ENCODE measurements at regions not wholly inside any gene's neighbourhood (a gene's known extent, or its start where the extent isn't known, plus 50 kb on each side); places are given as distances from the start of the nearest gene placed in this dataset.

- TF ChIP-seq ZBTB7A (tag by site-specific recombination; IDR thresholded peaks at IDR 0.05; ENCODE audit: low read depth) (no peak), ZNF830 (tag by site-specific recombination; IDR thresholded peaks at IDR 0.05; ENCODE audit: low read depth) (no peak), ZNF426 (tag by site-specific recombination; IDR thresholded peaks at IDR 0.05) (no peak), TCF7L2 (IDR thresholded peaks at IDR 0.05; ENCODE audit: borderline replicate concordance, low read depth, low read length) (no peak), ZNF24 (tag by site-specific recombination; IDR thresholded peaks at IDR 0.05) (no peak), ZNF324 (tag by site-specific recombination; IDR thresholded peaks at IDR 0.05) (no peak), ZNF670 (tag by site-specific recombination; IDR thresholded peaks at IDR 0.05; ENCODE audit: low read depth) (no peak), ZNF664 (tag by site-specific recombination; IDR thresholded peaks at IDR 0.05) (no peak)
- TF ChIP-seq, protein P1, sequence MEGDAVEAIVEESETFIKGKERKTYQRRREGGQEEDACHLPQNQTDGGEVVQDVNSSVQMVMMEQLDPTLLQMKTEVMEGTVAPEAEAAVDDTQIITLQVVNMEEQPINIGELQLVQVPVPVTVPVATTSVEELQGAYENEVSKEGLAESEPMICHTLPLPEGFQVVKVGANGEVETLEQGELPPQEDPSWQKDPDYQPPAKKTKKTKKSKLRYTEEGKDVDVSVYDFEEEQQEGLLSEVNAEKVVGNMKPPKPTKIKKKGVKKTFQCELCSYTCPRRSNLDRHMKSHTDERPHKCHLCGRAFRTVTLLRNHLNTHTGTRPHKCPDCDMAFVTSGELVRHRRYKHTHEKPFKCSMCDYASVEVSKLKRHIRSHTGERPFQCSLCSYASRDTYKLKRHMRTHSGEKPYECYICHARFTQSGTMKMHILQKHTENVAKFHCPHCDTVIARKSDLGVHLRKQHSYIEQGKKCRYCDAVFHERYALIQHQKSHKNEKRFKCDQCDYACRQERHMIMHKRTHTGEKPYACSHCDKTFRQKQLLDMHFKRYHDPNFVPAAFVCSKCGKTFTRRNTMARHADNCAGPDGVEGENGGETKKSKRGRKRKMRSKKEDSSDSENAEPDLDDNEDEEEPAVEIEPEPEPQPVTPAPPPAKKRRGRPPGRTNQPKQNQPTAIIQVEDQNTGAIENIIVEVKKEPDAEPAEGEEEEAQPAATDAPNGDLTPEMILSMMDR (tag by site-specific recombination; IDR thresholded peaks at IDR 0.05): no peak
- TF ChIP-seq, protein P2, sequence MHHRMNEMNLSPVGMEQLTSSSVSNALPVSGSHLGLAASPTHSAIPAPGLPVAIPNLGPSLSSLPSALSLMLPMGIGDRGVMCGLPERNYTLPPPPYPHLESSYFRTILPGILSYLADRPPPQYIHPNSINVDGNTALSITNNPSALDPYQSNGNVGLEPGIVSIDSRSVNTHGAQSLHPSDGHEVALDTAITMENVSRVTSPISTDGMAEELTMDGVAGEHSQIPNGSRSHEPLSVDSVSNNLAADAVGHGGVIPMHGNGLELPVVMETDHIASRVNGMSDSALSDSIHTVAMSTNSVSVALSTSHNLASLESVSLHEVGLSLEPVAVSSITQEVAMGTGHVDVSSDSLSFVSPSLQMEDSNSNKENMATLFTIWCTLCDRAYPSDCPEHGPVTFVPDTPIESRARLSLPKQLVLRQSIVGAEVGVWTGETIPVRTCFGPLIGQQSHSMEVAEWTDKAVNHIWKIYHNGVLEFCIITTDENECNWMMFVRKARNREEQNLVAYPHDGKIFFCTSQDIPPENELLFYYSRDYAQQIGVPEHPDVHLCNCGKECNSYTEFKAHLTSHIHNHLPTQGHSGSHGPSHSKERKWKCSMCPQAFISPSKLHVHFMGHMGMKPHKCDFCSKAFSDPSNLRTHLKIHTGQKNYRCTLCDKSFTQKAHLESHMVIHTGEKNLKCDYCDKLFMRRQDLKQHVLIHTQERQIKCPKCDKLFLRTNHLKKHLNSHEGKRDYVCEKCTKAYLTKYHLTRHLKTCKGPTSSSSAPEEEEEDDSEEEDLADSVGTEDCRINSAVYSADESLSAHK (tag by site-specific recombination; IDR thresholded peaks at IDR 0.05): no peak
- TF ChIP-seq, protein P3, sequence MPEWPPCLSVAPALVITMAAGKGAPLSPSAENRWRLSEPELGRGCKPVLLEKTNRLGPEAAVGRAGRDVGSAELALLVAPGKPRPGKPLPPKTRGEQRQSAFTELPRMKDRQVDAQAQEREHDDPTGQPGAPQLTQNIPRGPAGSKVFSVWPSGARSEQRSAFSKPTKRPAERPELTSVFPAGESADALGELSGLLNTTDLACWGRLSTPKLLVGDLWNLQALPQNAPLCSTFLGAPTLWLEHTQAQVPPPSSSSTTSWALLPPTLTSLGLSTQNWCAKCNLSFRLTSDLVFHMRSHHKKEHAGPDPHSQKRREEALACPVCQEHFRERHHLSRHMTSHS (tag by site-specific recombination; IDR thresholded peaks at IDR 0.05): no peak
Measured at GRCh38 chr12:97246368-97246767, 216.2 kb upstream of the RMST start.
